ENCODE measurements at regions not wholly inside any gene's neighbourhood (a gene's known extent, or its start where the extent isn't known, plus 50 kb on each side); places are given as distances from the start of the nearest gene placed in this dataset.

GRCh38 chr7:124667312-124668153 lies 98.1 kb downstream of the GPR37 start:
- no peak for TF ChIP-seq CTCF (IDR thresholded peaks at IDR 0.05; ENCODE audit: insufficient read depth, low read length, poor library complexity, severe bottlenecking)
- no peak for TF ChIP-seq EZH2phosphoT487 (conservative IDR thresholded peaks at IDR 0.05; ENCODE audit: low read length)

Data from SU-DHL-6 (cell line).